ENCODE measurements at regions not wholly inside any gene's neighbourhood (a gene's known extent, or its start where the extent isn't known, plus 50 kb on each side); places are given as distances from the start of the nearest gene placed in this dataset.

- DNase-seq: no peak
Measured at GRCh38 chr5:167576897-167577296, 714.5 kb upstream of the WWC1 start.

GRCh38 chr5:167577616-167578015 lies 713.8 kb upstream of the WWC1 start:
- no peak for DNase-seq

- DNase-seq: no peak
Measured at GRCh38 chr5:167578977-167579692, 712.3 kb upstream of the WWC1 start.

GRCh38 chr5:167579693-167580055 lies 711.8 kb upstream of the WWC1 start:
- no peak for DNase-seq

- no peak for DNase-seq
Measured at GRCh38 chr5:167580608-167581007, 710.8 kb upstream of the WWC1 start.

- no peak for DNase-seq
Measured at GRCh38 chr5:167582283-167582682, 709.2 kb upstream of the WWC1 start.

- DNase-seq: no peak
Measured at GRCh38 chr5:167582886-167583285, 708.6 kb upstream of the WWC1 start.

GRCh38 chr5:167585184-167585583 lies 706.3 kb upstream of the WWC1 start:
- no peak for DNase-seq

- DNase-seq: no peak
Measured at GRCh38 chr5:167587772-167588437, 703.5 kb upstream of the WWC1 start.

- no peak for DNase-seq
Measured at GRCh38 chr5:167592114-167592513, 699.3 kb upstream of the WWC1 start.

- DNase-seq: no peak
Measured at GRCh38 chr5:167593329-167594060, 698.0 kb upstream of the WWC1 start.

- DNase-seq: no peak
Measured at GRCh38 chr5:167594061-167594435, 697.4 kb upstream of the WWC1 start.

GRCh38 chr5:167594750-167595149 lies 696.7 kb upstream of the WWC1 start:
- no peak for DNase-seq

- DNase-seq: no peak
Measured at GRCh38 chr5:167595196-167595595, 696.2 kb upstream of the WWC1 start.

GRCh38 chr5:167598166-167598565 lies 693.3 kb upstream of the WWC1 start:
- no peak for DNase-seq

- no peak for DNase-seq
Measured at GRCh38 chr5:167602067-167602466, 689.4 kb upstream of the WWC1 start.

- no peak for DNase-seq
Measured at GRCh38 chr5:167603135-167603534, 688.3 kb upstream of the WWC1 start.

GRCh38 chr5:167608390-167609272 lies 682.8 kb upstream of the WWC1 start:
- no peak for DNase-seq

GRCh38 chr5:167614294-167615021 lies 677.0 kb upstream of the WWC1 start:
- no peak for DNase-seq

- no peak for DNase-seq
Measured at GRCh38 chr5:167616043-167616890, 675.2 kb upstream of the WWC1 start.

GRCh38 chr5:167623354-167623753 lies 668.1 kb upstream of the WWC1 start:
- no peak for DNase-seq

Data from CD4-positive, alpha-beta T cell treated with Interleukin-17A for 1 hour (primary cell).